ENCODE measurements at regions not wholly inside any gene's neighbourhood (a gene's known extent, or its start where the extent isn't known, plus 50 kb on each side); places are given as distances from the start of the nearest gene placed in this dataset.

DNA sequence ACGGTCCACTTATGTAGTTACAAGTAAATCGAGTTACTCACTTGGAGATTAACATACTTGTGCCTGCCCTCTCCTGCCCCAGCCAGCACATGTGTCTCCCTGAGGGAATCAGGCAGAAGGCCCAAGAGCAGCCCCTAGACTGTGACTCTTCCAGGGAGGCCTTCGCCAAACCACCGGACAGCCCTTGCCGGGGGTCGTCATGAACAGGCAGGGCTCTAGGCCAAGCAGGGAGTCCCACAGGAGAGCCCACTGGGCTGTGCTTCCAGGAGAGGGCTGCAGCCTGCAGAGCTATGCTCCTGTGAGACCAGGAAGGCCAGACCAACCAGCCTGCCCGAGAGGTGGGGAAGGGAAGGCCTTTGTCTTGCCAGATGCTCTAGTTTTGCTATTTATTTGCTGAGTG lies 283.3 kb downstream of the FOXO1 start:
- BruUV-seq (replicated peaks), result no TSS peak
- no peak overlapping the region for H3K4me2 ChIP-seq (ENCODE audit: low read length)
- H3K27ac ChIP-seq (ENCODE audit: low read depth, low read length, poor library complexity, severe bottlenecking), result no peak overlapping the region
- POLR2A ChIA-PET, result interaction anchor here (0.7 kb wide), 1 partner anchor 113 kb away, joined by 4 read pairs; no protein-coding TSS in a partner anchor
- H3K9me3 ChIP-seq (ENCODE audit: low read length), result peaks cover 15% of the 10 kb centered on the region
- intact Hi-C loops (cut with micrococcal nuclease; ENCODE audit: unreplicated experiment), result no loop called here
- H3K4me3 ChIP-seq (ENCODE audit: low read depth, low read length, poor library complexity, severe bottlenecking), result no peak overlapping the region
- H3K36me3 ChIP-seq (ENCODE audit: insufficient read depth, low read length), result no peaks in the 10 kb centered on the region; the same call in 1 of the 2 replicates
- DNase-seq (ENCODE audit: low spot score), result no peak
- 0 out of 2 replicates have a peak overlapping the region, but pooled peaks have one; percentile 0 for H2AFZ ChIP-seq (ENCODE audit: low read length)
- no peak for TF ChIP-seq EZH2phosphoT487 (IDR thresholded peaks at IDR 0.05; ENCODE audit: borderline replicate concordance, low read depth, low read length)
- TF ChIP-seq, protein P1, sequence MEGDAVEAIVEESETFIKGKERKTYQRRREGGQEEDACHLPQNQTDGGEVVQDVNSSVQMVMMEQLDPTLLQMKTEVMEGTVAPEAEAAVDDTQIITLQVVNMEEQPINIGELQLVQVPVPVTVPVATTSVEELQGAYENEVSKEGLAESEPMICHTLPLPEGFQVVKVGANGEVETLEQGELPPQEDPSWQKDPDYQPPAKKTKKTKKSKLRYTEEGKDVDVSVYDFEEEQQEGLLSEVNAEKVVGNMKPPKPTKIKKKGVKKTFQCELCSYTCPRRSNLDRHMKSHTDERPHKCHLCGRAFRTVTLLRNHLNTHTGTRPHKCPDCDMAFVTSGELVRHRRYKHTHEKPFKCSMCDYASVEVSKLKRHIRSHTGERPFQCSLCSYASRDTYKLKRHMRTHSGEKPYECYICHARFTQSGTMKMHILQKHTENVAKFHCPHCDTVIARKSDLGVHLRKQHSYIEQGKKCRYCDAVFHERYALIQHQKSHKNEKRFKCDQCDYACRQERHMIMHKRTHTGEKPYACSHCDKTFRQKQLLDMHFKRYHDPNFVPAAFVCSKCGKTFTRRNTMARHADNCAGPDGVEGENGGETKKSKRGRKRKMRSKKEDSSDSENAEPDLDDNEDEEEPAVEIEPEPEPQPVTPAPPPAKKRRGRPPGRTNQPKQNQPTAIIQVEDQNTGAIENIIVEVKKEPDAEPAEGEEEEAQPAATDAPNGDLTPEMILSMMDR (conservative IDR thresholded peaks at IDR 0.05; ENCODE audit: low read length), result no peak
- H3K4me1 ChIP-seq (ENCODE audit: insufficient read depth, low read length, poor library complexity, severe bottlenecking), result peaks cover 23% of the 10 kb centered on the region
- H3K79me2 ChIP-seq (ENCODE audit: insufficient read depth, low read depth, low read length), result no peaks in the 10 kb centered on the region
- no peaks in the 10 kb centered on the region for H4K20me1 ChIP-seq (ENCODE audit: insufficient read depth, low read length)
- H3K9me2 ChIP-seq (ENCODE audit: insufficient read depth, low read length), result no peaks in the 10 kb centered on the region
- CTCF ChIA-PET (ENCODE audit: unreplicated experiment), result no interaction called here

DNA sequence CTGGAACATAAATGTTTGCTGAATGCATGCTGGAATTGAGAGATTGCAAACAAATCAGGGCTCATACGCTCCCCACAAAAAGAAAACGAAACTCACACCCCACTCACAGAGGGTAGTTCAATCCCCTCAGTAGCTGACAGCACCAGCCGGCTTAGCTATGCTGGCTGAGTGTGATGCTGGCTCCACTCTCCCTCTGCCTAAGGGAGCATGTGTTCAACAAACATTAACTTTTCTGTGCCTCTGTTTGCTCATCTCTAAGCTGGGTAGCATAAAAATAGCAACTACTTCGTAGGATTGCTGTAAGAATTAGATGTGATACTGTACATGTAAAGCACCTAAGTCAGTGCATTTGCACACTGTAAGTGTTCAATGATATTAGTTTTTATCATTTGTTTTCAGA lies 282.6 kb downstream of the FOXO1 start:
- Histone ChIP-seq H3K4me1 (ENCODE audit: insufficient read depth, low read length, poor library complexity, severe bottlenecking) (peaks cover 30% of the 10 kb centered on the region), H3K4me3 (ENCODE audit: low read depth, low read length, poor library complexity, severe bottlenecking) (no peak overlapping the region), H4K20me1 (ENCODE audit: insufficient read depth, low read length) (no peaks in the 10 kb centered on the region), H3K36me3 (ENCODE audit: insufficient read depth, low read length) (no peaks in the 10 kb centered on the region; the same call in 1 of the 2 replicates), H3K9me2 (ENCODE audit: insufficient read depth, low read length) (no peaks in the 10 kb centered on the region), H3K9me3 (ENCODE audit: low read length) (peaks cover 7% of the 10 kb centered on the region; the same call in 1 of the 2 replicates), H3K4me2 (ENCODE audit: low read length) (no peak overlapping the region), H2AFZ (ENCODE audit: low read length) (no peak overlapping the region), H3K27ac (ENCODE audit: low read depth, low read length, poor library complexity, severe bottlenecking) (no peak overlapping the region), H3K79me2 (ENCODE audit: insufficient read depth, low read depth, low read length) (no peaks in the 10 kb centered on the region)
- BruUV-seq (replicated peaks), result no TSS peak
- intact Hi-C loops (cut with micrococcal nuclease; ENCODE audit: unreplicated experiment), result no loop called here
- DNase-seq (ENCODE audit: low spot score), result no peak
- TF ChIP-seq, protein P1 (conservative IDR thresholded peaks at IDR 0.05; ENCODE audit: low read length), result no peak
- TF ChIP-seq EZH2phosphoT487 (IDR thresholded peaks at IDR 0.05; ENCODE audit: borderline replicate concordance, low read depth, low read length), result no peak
- ChIA-PET POLR2A (interaction anchor here (0.7 kb wide), 1 partner anchor 114 kb away, joined by 4 read pairs; no protein-coding TSS in a partner anchor), CTCF (ENCODE audit: unreplicated experiment) (no interaction called here)

DNA sequence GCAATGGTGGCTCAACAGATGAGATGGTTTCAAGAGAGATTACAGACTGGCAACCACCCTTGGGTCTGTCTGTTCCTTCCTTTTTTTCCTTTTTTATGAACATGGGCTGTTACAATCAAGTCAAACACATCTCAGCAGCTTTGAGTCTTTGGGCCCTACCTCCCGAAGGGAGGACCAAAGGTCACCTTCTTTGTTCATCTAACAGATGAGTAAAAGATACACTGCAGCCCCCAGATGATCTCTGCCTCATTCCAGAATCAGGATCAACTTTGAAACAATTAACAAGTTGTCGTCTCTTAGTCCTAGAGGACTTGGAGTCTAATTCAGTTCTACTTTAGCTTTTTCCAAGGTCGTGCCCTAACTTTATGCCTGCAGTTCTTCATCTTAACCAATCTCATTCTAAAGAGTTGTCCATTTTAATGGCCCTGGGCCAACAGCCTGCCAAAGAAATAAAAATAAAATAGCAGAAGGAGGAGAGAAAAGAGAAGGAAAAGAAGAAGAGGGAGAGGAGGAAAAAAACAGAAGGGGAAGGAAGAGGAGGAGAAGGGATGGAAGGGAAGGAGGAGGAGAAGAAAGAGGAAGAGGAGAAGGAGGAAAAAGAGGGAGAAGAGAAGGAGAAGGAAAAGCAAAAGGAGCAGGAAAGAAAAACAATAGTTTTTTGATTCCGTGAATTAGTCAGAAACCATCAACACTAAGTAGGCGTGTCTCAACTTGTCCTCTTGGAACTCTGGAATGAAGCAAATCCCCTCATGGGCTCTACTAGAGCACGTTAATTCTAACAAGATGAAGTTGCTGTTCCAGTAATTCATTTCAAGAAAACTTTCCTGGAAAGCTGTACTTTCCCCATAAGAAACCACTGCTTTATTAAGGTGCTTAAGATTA lies 281.2 kb downstream of the FOXO1 start:
- no peak for TF ChIP-seq EZH2phosphoT487 (IDR thresholded peaks at IDR 0.05; ENCODE audit: borderline replicate concordance, low read depth, low read length)
- TF ChIP-seq, protein P1 (conservative IDR thresholded peaks at IDR 0.05; ENCODE audit: low read length), result no peak
- intact Hi-C loops (cut with micrococcal nuclease; ENCODE audit: unreplicated experiment), result loop anchor here (5.0 kb wide), 3 partner anchors 202 to 392 kb away; no protein-coding TSS in a partner anchor
- no peak overlapping the region for H3K4me3 ChIP-seq (ENCODE audit: low read depth, low read length, poor library complexity, severe bottlenecking)
- peaks cover 34% of the 10 kb centered on the region for H3K4me1 ChIP-seq (ENCODE audit: insufficient read depth, low read length, poor library complexity, severe bottlenecking)
- no peak overlapping the region for H2AFZ ChIP-seq (ENCODE audit: low read length)
- H3K79me2 ChIP-seq (ENCODE audit: insufficient read depth, low read depth, low read length), result no peaks in the 10 kb centered on the region
- H3K27ac ChIP-seq (ENCODE audit: low read depth, low read length, poor library complexity, severe bottlenecking), result no peak overlapping the region
- H3K4me2 ChIP-seq (ENCODE audit: low read length), result no peak overlapping the region
- H3K36me3 ChIP-seq (ENCODE audit: insufficient read depth, low read length), result no peaks in the 10 kb centered on the region
- POLR2A ChIA-PET, result interaction anchor here (0.6 kb wide), 2 partner anchors 22 to 254 kb away, joined by 3 read pairs; no protein-coding TSS in a partner anchor
- H4K20me1 ChIP-seq (ENCODE audit: insufficient read depth, low read length), result no peaks in the 10 kb centered on the region
- H3K9me2 ChIP-seq (ENCODE audit: insufficient read depth, low read length), result no peaks in the 10 kb centered on the region
- peaks cover 6% of the 10 kb centered on the region; the same call in 1 of the 2 replicates for H3K9me3 ChIP-seq (ENCODE audit: low read length)
- CTCF ChIA-PET (ENCODE audit: unreplicated experiment), result no interaction called here
- no peak for DNase-seq (ENCODE audit: low spot score)
- BruUV-seq (replicated peaks), result no TSS peak
